Fibroblast of mammary gland (primary cell): ENCODE measurements at regions not wholly inside any gene's neighbourhood (a gene's known extent, or its start where the extent isn't known, plus 50 kb on each side); places are given as distances from the start of the nearest gene placed in this dataset.
A peak's percentile ranks its signal among the peaks of the same experiment; 100 is the strongest.

Source experiments
- DNase-seq: peaks from one replicate; pipeline ENCODE4 v3.0.0-alpha.2; 2010; ENCODE audit warnings: low read depth
- H3K4me3 ChIP-seq: 2 replicates; pipeline ENCODE4 v1.5.1; 2011; ENCODE audit warnings: low read depth, mild to moderate bottlenecking, low read length, moderate library complexity; ENCODE audit not compliant: control insufficient read depth
- TF ChIP-seq, protein P1 (sequence below): conservative IDR thresholded peaks from 2 replicates; pipeline ENCODE4 v1.5.1; 2011; ENCODE audit warnings: low read depth, low read length, inconsistent platforms; ENCODE audit not compliant: control insufficient read depth, insufficient read depth

- TF ChIP-seq, protein P1, sequence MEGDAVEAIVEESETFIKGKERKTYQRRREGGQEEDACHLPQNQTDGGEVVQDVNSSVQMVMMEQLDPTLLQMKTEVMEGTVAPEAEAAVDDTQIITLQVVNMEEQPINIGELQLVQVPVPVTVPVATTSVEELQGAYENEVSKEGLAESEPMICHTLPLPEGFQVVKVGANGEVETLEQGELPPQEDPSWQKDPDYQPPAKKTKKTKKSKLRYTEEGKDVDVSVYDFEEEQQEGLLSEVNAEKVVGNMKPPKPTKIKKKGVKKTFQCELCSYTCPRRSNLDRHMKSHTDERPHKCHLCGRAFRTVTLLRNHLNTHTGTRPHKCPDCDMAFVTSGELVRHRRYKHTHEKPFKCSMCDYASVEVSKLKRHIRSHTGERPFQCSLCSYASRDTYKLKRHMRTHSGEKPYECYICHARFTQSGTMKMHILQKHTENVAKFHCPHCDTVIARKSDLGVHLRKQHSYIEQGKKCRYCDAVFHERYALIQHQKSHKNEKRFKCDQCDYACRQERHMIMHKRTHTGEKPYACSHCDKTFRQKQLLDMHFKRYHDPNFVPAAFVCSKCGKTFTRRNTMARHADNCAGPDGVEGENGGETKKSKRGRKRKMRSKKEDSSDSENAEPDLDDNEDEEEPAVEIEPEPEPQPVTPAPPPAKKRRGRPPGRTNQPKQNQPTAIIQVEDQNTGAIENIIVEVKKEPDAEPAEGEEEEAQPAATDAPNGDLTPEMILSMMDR = no peak
- H3K4me3 ChIP-seq = no peak overlapping the region
- DNase-seq = no peak
Observed at GRCh38 chr12:127254420-127254955, 1012.5 kb upstream of the TMEM132C start.

DNA sequence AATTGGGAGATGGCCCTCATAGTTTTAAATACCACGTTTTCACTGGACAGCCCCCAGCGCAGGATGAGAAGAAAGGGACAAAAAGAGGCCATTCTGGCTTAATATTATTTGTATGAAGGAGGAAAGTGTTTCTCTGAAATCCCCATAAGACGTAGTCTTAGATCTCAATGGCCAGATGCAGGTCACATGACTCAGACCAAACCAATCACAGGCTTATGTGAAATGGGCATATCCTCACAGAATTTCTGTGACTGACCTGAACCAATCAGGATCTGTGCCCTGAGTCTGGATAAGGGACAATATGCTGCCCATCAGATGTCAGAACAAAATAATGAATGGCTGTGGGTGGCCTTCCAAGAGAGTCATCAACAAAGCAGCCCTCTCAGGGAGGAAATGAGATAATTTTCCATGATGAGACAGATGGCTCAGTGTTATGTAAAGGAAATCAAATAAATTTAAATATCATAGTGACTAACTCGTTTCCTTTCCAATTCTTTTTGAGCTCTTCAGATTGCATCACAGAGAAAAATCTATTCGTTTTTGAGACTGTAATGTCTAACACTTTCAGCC lies 1009.5 kb upstream of the TMEM132C start:
- TF ChIP-seq, protein P1 = no peak
- peak; percentile 85 for DNase-seq
- no peak overlapping the region for H3K4me3 ChIP-seq

GRCh38 chr12:127260531-127260930 lies 1006.4 kb upstream of the TMEM132C start:
- DNase-seq = peak; percentile 79

GRCh38 chr12:127260999-127261398 lies 1006.0 kb upstream of the TMEM132C start:
- no peak for DNase-seq
- H3K4me3 ChIP-seq = no peak overlapping the region
- TF ChIP-seq, protein P1 = no peak

More at GRCh38 chr12:127260531-127260930, 1006.4 kb upstream of the TMEM132C start:
- TF ChIP-seq, protein P1 = no peak
- H3K4me3 ChIP-seq = no peak overlapping the region

- TF ChIP-seq, protein P1 = no peak
- peak; percentile 60 for DNase-seq
- H3K4me3 ChIP-seq = no peak overlapping the region
Observed at GRCh38 chr12:127262615-127263014, 1004.4 kb upstream of the TMEM132C start.

DNA sequence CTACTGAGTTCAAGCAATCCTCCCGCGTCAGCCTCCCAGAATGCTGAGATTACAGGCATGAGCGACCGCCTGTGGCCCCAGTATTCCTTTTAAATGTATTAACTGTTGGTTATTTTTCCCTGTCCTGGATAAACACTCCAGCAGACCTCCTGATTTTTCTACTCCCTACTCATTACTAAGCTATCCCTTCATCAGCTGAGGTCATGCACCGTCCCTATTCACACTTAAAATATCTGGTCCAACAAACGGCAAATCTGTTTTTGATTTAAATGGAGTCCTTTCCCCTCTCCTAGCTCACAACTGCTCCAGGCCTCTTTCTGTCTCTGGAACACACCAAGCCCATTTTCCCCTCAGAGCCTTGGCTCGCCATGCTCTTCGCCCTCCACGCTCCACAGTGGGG lies 1003.3 kb upstream of the TMEM132C start:
- TF ChIP-seq, protein P1 = no peak
- DNase-seq = peak; percentile 79
- H3K4me3 ChIP-seq = no peak overlapping the region
